ENCODE measurements at regions not wholly inside any gene's neighbourhood (a gene's known extent, or its start where the extent isn't known, plus 50 kb on each side); places are given as distances from the start of the nearest gene placed in this dataset.

DNA sequence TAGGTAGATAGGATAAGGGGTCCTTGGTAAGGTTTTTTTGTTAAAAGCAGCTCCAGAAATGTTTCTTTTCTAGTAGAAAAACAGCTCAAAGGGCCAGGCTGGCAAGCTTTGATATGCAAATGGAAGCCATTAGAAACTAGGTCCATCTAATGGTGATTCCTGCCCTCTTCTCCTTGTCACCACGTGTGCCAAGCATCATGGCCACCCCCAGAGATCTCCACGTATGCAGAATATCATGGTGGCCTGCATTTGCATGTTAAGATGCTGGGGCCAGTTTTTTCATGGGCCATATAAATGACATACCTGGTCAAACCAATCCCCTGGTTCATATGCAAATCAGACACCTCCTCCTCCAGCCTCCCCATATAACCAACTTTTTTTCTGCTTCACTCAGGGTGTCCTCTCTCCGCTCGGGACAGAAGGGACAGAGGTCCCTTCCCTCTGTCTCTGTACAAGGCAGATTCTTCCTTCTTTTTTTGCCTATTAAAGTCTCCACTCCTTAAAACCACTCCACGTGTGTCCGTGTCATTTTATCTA is 1335.9 kb downstream of the UQCRFS1 start:
- no peaks in the 10 kb centered on the region for H3K36me3 ChIP-seq (ENCODE audit: insufficient read depth, low read length)
- H3K9me3 ChIP-seq (ENCODE audit: insufficient read depth, low read depth, low read length), result peaks cover 4% of the 10 kb centered on the region; the same call in 1 of the 2 replicates
- H3K4me1 ChIP-seq (ENCODE audit: insufficient read depth, low read length, poor library complexity, severe bottlenecking), result no peaks in the 10 kb centered on the region
- H3K9me2 ChIP-seq (replicated peaks; ENCODE audit: low read depth, low read length), result no peaks in the 10 kb centered on the region
- no peak overlapping the region for H2AFZ ChIP-seq (ENCODE audit: low read length)
- no peak overlapping the region for H3K9ac ChIP-seq (ENCODE audit: low read depth, low read length, poor library complexity, severe bottlenecking)
- no peak overlapping the region for H3K4me3 ChIP-seq (ENCODE audit: low read length, poor library complexity, severe bottlenecking)
- H3K79me2 ChIP-seq (ENCODE audit: insufficient read depth, low read length), result no peaks in the 10 kb centered on the region
- no peaks in the 10 kb centered on the region for H3K27me3 ChIP-seq (ENCODE audit: insufficient read depth, low read length, poor library complexity, severe bottlenecking)
- no peak overlapping the region for H3K4me2 ChIP-seq (ENCODE audit: low read depth, low read length, poor library complexity, severe bottlenecking)
- H4K20me1 ChIP-seq (ENCODE audit: insufficient read depth, low read length, poor library complexity, severe bottlenecking), result no peaks in the 10 kb centered on the region
- H3F3A ChIP-seq (ENCODE audit: low read depth), result no peaks in the 10 kb centered on the region
- no peak for TF ChIP-seq EZH2phosphoT487 (IDR thresholded peaks at IDR 0.05; ENCODE audit: borderline replicate concordance)
- TF ChIP-seq, protein P1, sequence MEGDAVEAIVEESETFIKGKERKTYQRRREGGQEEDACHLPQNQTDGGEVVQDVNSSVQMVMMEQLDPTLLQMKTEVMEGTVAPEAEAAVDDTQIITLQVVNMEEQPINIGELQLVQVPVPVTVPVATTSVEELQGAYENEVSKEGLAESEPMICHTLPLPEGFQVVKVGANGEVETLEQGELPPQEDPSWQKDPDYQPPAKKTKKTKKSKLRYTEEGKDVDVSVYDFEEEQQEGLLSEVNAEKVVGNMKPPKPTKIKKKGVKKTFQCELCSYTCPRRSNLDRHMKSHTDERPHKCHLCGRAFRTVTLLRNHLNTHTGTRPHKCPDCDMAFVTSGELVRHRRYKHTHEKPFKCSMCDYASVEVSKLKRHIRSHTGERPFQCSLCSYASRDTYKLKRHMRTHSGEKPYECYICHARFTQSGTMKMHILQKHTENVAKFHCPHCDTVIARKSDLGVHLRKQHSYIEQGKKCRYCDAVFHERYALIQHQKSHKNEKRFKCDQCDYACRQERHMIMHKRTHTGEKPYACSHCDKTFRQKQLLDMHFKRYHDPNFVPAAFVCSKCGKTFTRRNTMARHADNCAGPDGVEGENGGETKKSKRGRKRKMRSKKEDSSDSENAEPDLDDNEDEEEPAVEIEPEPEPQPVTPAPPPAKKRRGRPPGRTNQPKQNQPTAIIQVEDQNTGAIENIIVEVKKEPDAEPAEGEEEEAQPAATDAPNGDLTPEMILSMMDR (conservative IDR thresholded peaks at IDR 0.05; ENCODE audit: low read length), result no peak

DNA sequence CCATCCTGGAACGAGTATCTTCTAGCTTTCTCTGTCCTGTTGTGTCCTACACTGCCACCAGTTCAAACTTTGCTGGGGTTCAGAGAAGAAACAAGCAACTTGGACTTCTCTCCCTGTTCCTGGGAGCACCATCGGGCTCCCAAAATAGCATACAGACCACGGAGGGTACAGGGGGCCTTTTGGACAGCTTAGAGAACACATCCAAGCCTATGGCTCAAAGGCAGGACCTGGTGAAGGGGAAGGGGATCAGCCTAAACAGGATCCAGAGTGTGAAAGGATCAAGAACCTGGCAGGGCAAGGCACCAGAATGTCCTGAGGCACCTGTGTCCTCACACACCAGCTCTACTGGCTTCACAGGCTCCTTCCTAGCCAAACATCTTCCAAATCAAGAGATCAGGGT is 1336.5 kb downstream of the UQCRFS1 start:
- Histone ChIP-seq H3K9me3 (ENCODE audit: insufficient read depth, low read depth, low read length) (peaks cover 4% of the 10 kb centered on the region; the same call in 1 of the 2 replicates), H3K9me2 (replicated peaks; ENCODE audit: low read depth, low read length) (no peaks in the 10 kb centered on the region), H3F3A (ENCODE audit: low read depth) (no peaks in the 10 kb centered on the region), H3K4me1 (ENCODE audit: insufficient read depth, low read length, poor library complexity, severe bottlenecking) (no peaks in the 10 kb centered on the region), H3K4me3 (ENCODE audit: low read length, poor library complexity, severe bottlenecking) (no peak overlapping the region), H3K36me3 (ENCODE audit: insufficient read depth, low read length) (no peaks in the 10 kb centered on the region), H2AFZ (ENCODE audit: low read length) (no peak overlapping the region), H3K27me3 (ENCODE audit: insufficient read depth, low read length, poor library complexity, severe bottlenecking) (no peaks in the 10 kb centered on the region), H3K4me2 (ENCODE audit: low read depth, low read length, poor library complexity, severe bottlenecking) (no peak overlapping the region), H4K20me1 (ENCODE audit: insufficient read depth, low read length, poor library complexity, severe bottlenecking) (no peaks in the 10 kb centered on the region), H3K79me2 (ENCODE audit: insufficient read depth, low read length) (no peaks in the 10 kb centered on the region), H3K9ac (ENCODE audit: low read depth, low read length, poor library complexity, severe bottlenecking) (no peak overlapping the region)
- TF ChIP-seq, protein P1 (conservative IDR thresholded peaks at IDR 0.05; ENCODE audit: low read length), result no peak
- TF ChIP-seq EZH2phosphoT487 (IDR thresholded peaks at IDR 0.05; ENCODE audit: borderline replicate concordance), result no peak

DNA sequence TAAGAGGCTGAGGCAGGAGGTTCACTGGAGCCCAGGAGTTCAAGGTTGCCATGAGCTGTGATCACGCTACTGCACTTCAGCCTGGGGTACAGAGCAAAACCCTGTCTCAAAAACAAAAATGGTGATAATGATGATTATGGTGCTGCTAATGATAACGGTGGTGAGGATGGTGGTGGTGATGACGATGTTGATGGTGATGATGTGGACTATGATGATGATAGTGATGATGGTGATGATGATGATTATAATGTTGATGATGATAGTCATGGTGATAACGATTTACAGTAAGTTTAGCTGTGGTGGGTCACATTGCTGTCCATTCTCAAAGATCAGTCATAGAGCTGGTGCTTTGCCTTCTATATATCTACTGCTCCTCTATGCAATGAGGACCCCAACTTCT is 1340.6 kb downstream of the UQCRFS1 start:
- H3K79me2 ChIP-seq (ENCODE audit: insufficient read depth, low read length), result no peaks in the 10 kb centered on the region
- H3K27me3 ChIP-seq (ENCODE audit: insufficient read depth, low read length, poor library complexity, severe bottlenecking), result no peaks in the 10 kb centered on the region
- no peaks in the 10 kb centered on the region for H3K4me1 ChIP-seq (ENCODE audit: insufficient read depth, low read length, poor library complexity, severe bottlenecking)
- no peak overlapping the region for H3K4me3 ChIP-seq (ENCODE audit: low read length, poor library complexity, severe bottlenecking)
- no peak for TF ChIP-seq EZH2phosphoT487 (IDR thresholded peaks at IDR 0.05; ENCODE audit: borderline replicate concordance)
- TF ChIP-seq, protein P1 (conservative IDR thresholded peaks at IDR 0.05; ENCODE audit: low read length), result no peak
- no peaks in the 10 kb centered on the region for H3K9me2 ChIP-seq (replicated peaks; ENCODE audit: low read depth, low read length)
- H3K9me3 ChIP-seq (ENCODE audit: insufficient read depth, low read depth, low read length), result peaks cover 7% of the 10 kb centered on the region; the same call in 1 of the 2 replicates
- H3K4me2 ChIP-seq (ENCODE audit: low read depth, low read length, poor library complexity, severe bottlenecking), result no peak overlapping the region
- H2AFZ ChIP-seq (ENCODE audit: low read length), result no peak overlapping the region
- H3F3A ChIP-seq (ENCODE audit: low read depth), result no peaks in the 10 kb centered on the region
- H3K36me3 ChIP-seq (ENCODE audit: insufficient read depth, low read length), result no peaks in the 10 kb centered on the region
- no peak overlapping the region for H3K9ac ChIP-seq (ENCODE audit: low read depth, low read length, poor library complexity, severe bottlenecking)
- no peaks in the 10 kb centered on the region for H4K20me1 ChIP-seq (ENCODE audit: insufficient read depth, low read length, poor library complexity, severe bottlenecking)

Measured in Loucy (cell line).